Activated gamma-delta T cell treated with anti-CD3 and anti-CD28 coated beads, Interleukin-2, amount 50 U/mL, for 16 hours (primary cell): ENCODE measurements at regions not wholly inside any gene's neighbourhood (a gene's known extent, or its start where the extent isn't known, plus 50 kb on each side); places are given as distances from the start of the nearest gene placed in this dataset.
"Not testable (repeated sequence)": the region's sequence is repeated elsewhere in the genome, so short reads cannot be mapped to it uniquely, and the experiment has no call there.

ENCODE experiments used
- DNase-seq: peaks from one replicate; pipeline ENCODE4 v3.0.0-alpha.2; 2020; ENCODE audit warnings: low read depth

DNA sequence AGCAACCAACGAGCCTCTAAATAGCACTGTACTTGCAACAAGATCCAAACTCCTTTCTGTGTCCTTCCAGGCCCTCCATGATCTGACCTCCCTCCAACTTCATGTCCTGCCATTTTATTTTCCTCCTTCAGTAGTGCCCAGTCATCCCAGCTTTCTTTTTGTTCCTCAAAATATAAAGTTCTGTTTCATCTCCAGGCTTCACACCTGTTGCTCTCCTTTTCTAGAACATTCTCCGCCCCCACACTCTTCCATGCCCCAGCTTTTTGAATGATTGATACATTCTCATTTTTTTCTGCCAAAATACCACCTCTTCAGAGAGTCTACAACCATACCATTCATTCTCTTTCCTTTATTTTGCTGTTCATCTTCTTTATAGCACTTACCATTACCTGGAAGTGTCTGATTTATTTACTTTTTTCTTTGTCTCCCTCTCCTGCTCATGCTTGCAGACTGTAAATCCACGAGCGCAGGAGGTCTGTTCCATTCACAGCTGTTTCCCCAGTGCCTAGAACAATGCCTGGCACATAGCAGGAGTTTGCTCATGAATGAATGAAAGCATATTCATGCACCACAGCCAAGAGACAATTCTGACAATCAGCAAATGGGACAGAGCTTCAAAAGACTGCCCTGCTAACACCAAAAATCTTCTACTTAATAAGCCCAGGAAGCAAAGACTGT is 296.4 kb downstream of the RPAP3 start:
- no peak for DNase-seq

- no peak for DNase-seq
Observed at GRCh38 chr12:47408171-47408871, 297.5 kb downstream of the RPAP3 start.

- no peak for DNase-seq
Observed at GRCh38 chr12:47407463-47408129, 298.2 kb downstream of the RPAP3 start.

DNA sequence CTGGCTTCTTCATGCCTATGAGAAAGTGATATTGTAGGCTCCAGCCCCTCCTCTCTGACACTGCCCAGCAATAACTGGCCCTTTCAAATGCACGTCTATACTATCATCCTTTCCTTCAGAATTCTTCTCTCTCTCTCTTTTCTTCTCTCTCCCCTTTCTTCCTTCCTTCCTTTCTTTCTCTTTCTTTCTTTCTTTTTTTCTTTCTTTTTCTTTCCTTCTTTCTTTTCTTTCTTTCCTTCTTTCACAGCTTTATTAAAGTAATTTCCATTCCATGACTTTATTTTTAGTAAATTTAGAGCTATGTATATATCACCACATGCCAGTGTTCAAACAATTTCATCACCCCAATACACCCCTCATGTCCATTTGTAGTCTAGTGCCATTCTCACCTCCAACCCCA is 302.1 kb downstream of the RPAP3 start:
- DNase-seq: no peak

DNA sequence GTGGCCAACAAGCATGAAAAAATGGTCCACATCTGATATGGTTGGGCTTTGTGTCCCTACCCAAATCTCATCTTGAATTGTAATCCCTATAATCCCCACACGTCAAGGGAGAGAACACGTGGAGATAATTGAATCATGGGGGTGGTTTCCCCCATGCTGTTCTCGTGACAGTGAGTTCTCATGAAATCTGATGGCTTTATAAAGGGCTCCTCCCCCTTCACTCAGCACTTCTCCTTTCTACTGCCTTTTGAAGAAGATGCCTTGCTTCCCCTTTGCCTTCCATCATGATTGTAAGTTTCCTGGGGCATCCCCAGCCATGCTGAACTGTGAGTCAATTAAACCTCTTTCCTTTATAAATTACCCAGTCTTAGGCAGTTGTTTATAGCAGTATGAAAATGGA is 304.6 kb downstream of the RPAP3 start:
- not testable (repeated sequence) for DNase-seq

- DNase-seq: no peak
Observed at GRCh38 chr12:47400266-47400665, 305.6 kb downstream of the RPAP3 start.

DNA sequence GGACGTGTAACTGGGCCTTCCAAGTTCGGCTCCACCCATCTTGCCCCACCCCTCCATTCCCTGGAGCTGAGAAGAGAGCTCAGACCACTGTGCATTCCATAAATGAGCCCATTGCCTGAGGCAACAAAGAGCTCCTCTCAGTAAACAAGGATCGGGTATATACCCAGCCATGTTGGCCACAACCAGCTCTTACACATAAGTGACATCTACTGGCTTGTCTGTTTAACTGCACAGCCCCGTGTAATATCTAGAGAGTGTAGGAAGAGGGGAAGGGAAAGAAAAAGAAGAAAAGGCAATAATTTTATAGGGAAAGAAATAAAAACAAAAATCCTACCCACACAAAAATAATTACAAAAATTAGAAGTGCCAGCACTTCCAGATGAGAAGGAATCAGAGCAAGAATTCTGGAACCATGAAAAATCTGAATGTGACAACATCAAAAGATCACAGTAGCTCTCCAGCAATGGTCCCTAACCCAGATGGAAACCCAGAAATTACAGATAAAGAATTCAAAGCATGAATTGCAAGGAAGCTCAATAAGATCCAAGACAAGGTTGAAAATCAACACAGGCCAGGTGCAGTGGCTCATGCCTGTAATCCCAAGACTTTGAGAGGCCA is 308.1 kb downstream of the RPAP3 start:
- no peak for DNase-seq

- no peak for DNase-seq
Observed at GRCh38 chr12:47396902-47397663, 308.7 kb downstream of the RPAP3 start.

- no peak for DNase-seq
Observed at GRCh38 chr12:47394070-47394469, 311.8 kb downstream of the RPAP3 start.

DNA sequence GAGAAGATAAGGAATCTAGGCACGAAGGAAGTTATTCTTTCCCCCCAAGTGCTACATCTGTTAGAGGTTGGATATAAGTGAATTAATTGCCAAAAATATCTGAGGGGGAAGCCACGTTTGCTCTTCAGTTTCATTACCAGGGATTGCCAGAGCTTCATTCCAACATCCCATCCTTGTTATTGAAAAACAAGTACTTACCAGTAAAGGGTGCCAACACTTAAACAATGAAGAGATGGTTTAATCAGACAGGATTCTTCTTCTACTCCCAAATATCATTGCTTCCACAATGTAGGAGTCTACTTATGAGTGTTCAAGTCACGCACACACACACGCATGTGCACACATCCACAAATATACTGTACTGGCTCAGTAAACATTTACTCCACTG is 312.4 kb downstream of the RPAP3 start:
- no peak for DNase-seq

- DNase-seq: peak; percentile 38
Observed at GRCh38 chr12:47391566-47391965, 311.8 kb upstream of the AMIGO2 start.

DNA sequence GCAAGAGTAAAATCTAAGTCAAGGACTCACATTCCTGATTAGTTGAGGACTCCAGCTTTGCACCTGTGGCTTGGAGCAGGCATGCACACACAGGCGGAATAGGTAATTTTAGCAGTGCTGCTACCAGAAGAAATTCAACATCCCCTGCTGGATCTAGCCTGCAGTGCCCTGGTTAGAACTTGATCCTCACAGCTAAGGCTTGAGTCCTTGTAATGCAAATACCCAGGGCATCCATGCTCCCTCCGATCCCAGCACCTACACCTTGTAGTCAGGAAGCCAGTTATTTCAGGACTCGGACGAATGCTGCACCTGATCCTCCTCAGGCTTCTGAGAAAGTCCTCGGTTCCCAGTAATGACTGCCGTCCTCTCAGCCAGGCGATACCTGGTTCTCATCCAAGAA is 309.0 kb upstream of the AMIGO2 start:
- no peak for DNase-seq

DNA sequence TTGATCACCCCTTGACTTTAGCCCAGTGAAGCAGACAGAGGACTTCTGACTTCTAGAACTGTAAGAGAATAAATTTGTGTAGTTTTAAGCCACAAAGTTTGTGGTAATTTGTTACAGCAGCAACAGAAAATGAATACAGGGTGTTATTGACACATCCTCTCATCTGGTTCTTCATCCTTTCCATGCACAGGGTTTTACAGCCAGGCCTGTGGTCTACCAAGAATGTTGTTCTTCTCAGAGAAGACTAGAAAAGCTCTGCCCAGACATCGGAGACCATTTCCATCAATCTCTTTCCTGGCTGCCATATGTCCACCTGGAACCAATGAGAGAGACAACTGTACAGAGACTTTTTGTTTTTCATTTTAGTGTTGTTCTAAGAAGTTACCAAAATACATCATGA is 308.2 kb upstream of the AMIGO2 start:
- no peak for DNase-seq

DNA sequence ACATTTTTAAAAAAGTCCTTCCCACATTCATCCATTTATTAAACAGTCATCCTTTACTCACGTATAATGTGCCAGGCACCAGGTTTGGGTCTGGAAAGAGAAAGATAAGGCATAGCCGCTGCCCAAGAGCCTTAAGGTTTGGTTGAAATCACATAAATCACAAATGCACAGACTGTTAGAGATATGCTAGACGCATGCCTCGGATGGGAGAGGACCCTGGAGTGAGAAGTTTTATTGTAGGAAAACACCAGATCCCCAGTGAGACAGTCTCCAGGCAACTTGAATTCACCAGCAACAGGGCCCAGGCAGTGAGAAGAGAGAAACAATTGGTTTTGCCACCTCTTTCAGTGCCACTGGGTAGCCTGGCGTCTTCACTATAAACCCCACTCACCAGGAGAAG is 305.9 kb upstream of the AMIGO2 start:
- no peak for DNase-seq

- DNase-seq: no peak
Observed at GRCh38 chr12:47383942-47384341, 304.2 kb upstream of the AMIGO2 start.

- DNase-seq: no peak
Observed at GRCh38 chr12:47382305-47382704, 302.5 kb upstream of the AMIGO2 start.

DNA sequence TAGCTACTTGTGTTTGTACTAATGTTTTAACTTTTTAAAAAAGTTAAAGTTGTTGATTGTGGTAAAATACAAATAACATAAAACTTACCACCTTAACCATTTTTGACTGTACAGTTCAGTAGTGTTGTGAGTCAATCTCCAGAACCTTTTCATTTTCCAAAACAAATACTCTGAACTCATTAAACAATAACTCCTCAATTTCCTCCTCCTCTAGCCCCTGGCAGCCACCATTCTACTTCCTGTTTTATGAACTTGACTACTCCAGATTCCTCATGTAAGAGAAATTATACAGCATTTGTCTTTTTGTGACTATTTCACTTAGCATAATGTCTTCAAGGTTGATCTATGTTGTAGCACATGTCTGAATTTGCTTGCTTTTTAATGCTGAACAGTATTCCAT is 299.1 kb upstream of the AMIGO2 start:
- DNase-seq: no peak

DNA sequence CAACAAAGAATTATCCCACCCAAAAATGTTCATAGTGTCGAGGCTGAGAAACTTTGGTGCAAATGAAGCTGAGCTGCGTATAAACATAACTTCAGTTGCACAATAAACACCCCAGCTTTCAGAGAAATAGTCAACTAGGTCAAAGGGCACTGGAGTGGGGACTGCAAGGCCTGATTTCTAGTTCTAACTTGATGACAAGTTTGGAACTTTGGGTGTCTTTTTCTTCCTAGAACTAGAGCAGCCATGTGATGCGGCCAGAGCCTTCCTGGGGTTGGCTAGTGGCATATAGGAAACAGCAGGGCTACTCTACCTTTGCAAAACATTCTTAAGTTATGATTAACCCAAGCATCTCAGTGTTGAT is 298.4 kb upstream of the AMIGO2 start:
- DNase-seq: no peak

- DNase-seq: no peak
Observed at GRCh38 chr12:47377414-47378221, 297.9 kb upstream of the AMIGO2 start.

DNA sequence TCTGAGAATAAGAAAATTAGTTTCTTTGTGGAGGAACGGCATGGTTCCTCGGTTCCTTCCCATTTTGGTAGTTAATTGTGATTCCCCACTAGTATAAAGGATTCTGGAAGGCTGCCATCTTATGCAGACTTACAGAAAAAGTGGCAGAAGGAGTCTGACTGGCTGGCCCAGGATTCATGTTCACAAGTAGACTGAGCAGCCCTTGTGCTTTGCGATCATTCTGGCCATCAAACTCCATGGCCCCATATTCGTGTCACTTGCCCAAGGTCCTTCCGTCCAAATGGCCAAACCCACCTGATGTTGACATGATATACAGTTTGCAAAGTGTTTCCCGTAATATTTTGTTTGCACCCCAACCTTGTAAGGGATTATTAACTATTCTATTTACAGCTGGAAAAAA is 297.2 kb upstream of the AMIGO2 start:
- no peak for DNase-seq

DNA sequence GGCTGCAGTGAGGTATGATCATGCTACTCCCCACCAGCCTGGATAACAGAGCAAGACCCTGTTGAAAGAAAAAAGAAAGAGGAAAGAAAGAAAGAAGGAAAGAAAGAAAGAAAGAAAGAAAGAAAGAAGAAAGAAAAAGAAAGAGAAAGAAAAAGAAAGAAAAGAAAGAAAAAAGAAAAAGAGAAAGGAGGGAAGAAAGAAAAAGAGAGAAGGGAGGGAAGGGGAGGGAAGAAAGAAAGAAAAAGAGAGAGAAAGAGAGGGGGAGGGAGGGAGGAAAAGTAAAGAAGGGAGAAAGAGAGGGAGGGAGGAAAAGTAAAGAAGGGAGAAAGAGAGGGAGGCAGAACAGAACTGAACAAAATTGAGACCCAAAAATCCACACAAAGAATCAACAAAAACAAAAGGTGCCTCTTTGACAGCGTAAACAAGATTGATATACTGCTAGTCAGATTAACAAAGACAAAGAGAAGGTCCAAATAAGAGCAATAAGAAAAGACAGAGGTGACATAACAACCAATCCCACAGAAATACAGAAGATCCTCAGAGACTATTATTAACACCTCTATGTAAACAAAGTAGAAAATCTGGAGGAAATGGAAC is 293.9 kb upstream of the AMIGO2 start:
- DNase-seq: no peak
